Suprapubic skin (tissue), 4 donors: ENCODE measurements at regions not wholly inside any gene's neighbourhood (a gene's known extent, or its start where the extent isn't known, plus 50 kb on each side); places are given as distances from the start of the nearest gene placed in this dataset.
"Not testable (repeated sequence)": the region's sequence is repeated elsewhere in the genome, so short reads cannot be mapped to it uniquely, and the experiment has no call there.

Experiments
- DNase-seq, 2 donors: peaks; one replicate each; pipeline ENCODE4 v3.0.0-alpha.2; 2019; ENCODE audit warnings: low spot score in 2 of 2
- H3K27ac ChIP-seq: fragments of 200-600 bp; sonication (generic); one replicate; pipeline ENCODE4 v1.5.1; 2019
- H3K27me3 ChIP-seq: fragments of 200-600 bp; sonication (generic); one replicate; pipeline ENCODE4 v1.5.1; 2019
- H3K36me3 ChIP-seq: fragments of 200-600 bp; sonication (generic); one replicate; pipeline ENCODE4 v1.5.1; 2019
- H3K4me1 ChIP-seq: fragments of 200-600 bp; sonication (generic); one replicate; pipeline ENCODE4 v1.5.1; 2019
- H3K4me3 ChIP-seq: fragments of 200-600 bp; sonication (generic); one replicate; pipeline ENCODE4 v1.5.1; 2019; ENCODE audit warnings: mild to moderate bottlenecking
- H3K9me3 ChIP-seq: fragments of 200-600 bp; sonication (generic); one replicate; pipeline ENCODE4 v1.5.1; 2019
- EP300 ChIP-seq: sonication (generic); formaldehyde crosslinking; IDR thresholded peaks from one replicate; pipeline ENCODE4 v1.6.1; 2017; ENCODE audit warnings: antibody characterized with exemption
- POLR2A ChIP-seq, 2 donors: fragments of 450-650 bp; IDR thresholded peaks; one replicate each; pipeline ENCODE4 v1.6.1; 2017; ENCODE audit warnings: antibody characterized with exemption in 2 of 2, mild to moderate bottlenecking in 2 of 2, moderate library complexity in 2 of 2
- POLR2AphosphoS5 ChIP-seq, 3 donors: sonication (generic); formaldehyde crosslinking; IDR thresholded peaks; one replicate each; pipeline ENCODE4 v1.6.1; 2017; ENCODE audit warnings: antibody characterized with exemption in 3 of 3
- WGBS: methylation state at CpG from one replicate; pipeline ENCODE4 v1.1.5; 2018; 5-methylcytosine and 5-hydroxymethylcytosine counted together
- TF ChIP-seq, protein P1 (sequence below), 2 donors: fragments of 200-600 bp in 1 of 2; fragments of 450-650 bp in 1 of 2; sonication (generic) in 1 of 2; IDR thresholded peaks; one replicate each; pipeline ENCODE4 v1.5.1; 2016 to 2019; ENCODE audit warnings: antibody characterized with exemption in 2 of 2, mild to moderate bottlenecking in 1 of 2, moderate library complexity in 1 of 2

DNA sequence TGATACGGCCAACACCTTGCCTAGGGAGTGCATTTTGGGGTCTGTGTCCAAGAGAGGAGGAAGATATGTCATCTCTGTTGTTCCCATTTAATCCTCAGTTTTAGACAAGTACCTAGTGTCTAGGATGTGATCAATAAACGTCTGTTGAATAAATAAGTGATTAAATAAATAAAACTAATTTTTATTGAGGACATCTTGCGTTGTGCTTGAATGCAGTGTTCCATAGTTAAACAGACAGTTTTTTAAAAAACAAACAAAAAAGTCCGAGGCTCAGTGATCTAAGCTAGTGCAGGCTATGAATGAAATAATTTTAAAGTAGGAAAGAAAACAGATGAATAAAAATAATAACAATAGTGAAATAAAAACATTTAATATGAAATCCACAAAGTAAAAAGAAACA, 283.0 kb upstream of the MAF start:
- no peaks in the 10 kb centered on the region for H3K36me3 ChIP-seq
- no peak overlapping the region for H3K4me3 ChIP-seq
- no peak for DNase-seq
- 68% methylated on average over 4 of the region's 4 CpGs for WGBS
- H3K9me3 ChIP-seq = no peaks in the 10 kb centered on the region
- peaks cover 23% of the 10 kb centered on the region for H3K4me1 ChIP-seq
- H3K27ac ChIP-seq = no peak overlapping the region
- no peaks in the 10 kb centered on the region for H3K27me3 ChIP-seq
- TF ChIP-seq EP300 = no peak
- TF ChIP-seq, protein P1, sequence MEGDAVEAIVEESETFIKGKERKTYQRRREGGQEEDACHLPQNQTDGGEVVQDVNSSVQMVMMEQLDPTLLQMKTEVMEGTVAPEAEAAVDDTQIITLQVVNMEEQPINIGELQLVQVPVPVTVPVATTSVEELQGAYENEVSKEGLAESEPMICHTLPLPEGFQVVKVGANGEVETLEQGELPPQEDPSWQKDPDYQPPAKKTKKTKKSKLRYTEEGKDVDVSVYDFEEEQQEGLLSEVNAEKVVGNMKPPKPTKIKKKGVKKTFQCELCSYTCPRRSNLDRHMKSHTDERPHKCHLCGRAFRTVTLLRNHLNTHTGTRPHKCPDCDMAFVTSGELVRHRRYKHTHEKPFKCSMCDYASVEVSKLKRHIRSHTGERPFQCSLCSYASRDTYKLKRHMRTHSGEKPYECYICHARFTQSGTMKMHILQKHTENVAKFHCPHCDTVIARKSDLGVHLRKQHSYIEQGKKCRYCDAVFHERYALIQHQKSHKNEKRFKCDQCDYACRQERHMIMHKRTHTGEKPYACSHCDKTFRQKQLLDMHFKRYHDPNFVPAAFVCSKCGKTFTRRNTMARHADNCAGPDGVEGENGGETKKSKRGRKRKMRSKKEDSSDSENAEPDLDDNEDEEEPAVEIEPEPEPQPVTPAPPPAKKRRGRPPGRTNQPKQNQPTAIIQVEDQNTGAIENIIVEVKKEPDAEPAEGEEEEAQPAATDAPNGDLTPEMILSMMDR (IDR thresholded peaks at IDR 0.05) = no peak
- no peak for TF ChIP-seq POLR2AphosphoS5 (IDR thresholded peaks at IDR 0.05)
- TF ChIP-seq POLR2A (IDR thresholded peaks at IDR 0.05) = no peak

DNA sequence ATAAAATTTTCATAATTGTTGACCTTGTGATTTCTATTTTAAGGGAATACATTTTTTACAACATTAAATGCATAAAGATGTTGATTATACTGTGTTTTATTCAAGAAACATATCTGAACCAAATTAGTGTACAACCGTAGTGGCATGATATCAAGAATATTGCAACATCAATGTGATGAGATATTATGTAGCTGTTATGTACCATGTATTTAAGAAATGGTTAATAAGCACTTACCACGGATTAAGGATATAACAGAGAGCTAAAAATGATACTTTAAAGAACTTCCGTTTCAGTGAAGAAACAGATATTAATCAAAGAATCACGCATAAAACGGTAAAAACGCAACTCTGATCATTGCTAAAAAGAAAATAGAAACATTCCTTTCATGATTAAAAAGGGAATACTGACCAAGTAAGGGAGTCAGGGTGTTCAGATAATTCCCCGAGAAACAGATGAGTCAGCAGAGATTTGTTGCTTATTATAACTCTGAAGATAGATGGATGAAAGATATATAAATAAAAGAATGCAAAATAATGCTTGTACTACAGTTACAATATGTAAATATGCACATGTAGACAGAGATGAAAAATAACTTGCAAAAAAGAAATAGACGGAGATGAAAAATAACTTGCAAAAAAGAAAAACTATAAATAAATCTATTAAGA, 281.9 kb upstream of the MAF start:
- WGBS = 46% methylated on average over 8 of the region's 8 CpGs

DNA sequence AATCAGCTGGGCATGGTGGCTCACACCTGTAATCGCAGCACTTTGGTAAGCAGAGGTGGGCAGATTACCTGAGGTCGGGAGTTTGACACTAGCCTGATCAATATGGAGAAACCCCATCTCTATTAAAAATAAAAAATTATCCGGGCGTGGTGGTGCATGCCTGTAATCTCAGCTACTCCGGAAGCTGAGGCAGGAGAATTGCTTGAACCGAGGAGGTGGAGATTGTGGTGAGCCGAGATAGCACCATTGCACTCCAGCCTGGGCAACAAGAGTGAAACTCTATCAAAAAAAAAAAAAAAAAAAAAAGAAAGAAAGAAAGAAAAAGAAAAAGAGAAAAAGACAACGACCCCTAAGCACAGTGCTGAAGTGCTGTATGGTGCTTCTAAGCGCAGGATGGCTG, 280.6 kb upstream of the MAF start:
- not testable (repeated sequence) for DNase-seq, H3K9me3 ChIP-seq, H3K4me3 ChIP-seq, H3K36me3 ChIP-seq, H3K27me3 ChIP-seq, H3K27ac ChIP-seq
- peaks cover 17% of the 10 kb centered on the region for H3K4me1 ChIP-seq
- 93% methylated on average over 9 of the region's 9 CpGs for WGBS

More for the DNA sequence above, 281.9 kb upstream of the MAF start:
- peaks cover 16% of the 10 kb centered on the region for H3K4me1 ChIP-seq
- no peak overlapping the region for H3K4me3 ChIP-seq
- TF ChIP-seq POLR2AphosphoS5 (IDR thresholded peaks at IDR 0.05) (no peak), EP300 (no peak), POLR2A (IDR thresholded peaks at IDR 0.05) (no peak)
- TF ChIP-seq, protein P1 (IDR thresholded peaks at IDR 0.05) = no peak
- no peak for DNase-seq
- H3K36me3 ChIP-seq = no peaks in the 10 kb centered on the region
- no peaks in the 10 kb centered on the region for H3K27me3 ChIP-seq
- H3K9me3 ChIP-seq = no peaks in the 10 kb centered on the region
- no peak overlapping the region for H3K27ac ChIP-seq

DNA sequence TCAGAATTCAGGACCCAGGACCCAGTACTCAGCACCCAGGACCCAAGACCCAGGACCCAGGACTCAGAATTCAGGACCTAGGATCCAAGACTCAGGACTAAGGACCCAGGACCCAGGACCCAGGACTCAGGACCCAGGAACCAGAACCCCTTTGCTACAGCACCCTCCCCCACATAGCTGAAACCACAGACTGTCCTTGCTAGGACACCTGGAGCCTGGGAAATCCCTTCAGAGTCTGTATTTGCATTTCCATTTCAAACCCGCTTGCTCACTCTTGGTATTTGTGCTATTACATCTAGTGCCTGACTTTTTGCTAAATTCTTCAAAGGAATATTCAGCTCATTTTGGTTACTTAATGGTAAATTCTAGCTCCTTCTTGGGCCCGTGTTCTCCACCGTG, 275.8 kb upstream of the MAF start:
- H3K27ac ChIP-seq = no peak overlapping the region
- 93% methylated on average over 3 of the region's 3 CpGs for WGBS
- no peaks in the 10 kb centered on the region for H3K9me3 ChIP-seq
- H3K4me1 ChIP-seq = peaks cover 11% of the 10 kb centered on the region
- H3K36me3 ChIP-seq = no peaks in the 10 kb centered on the region
- H3K4me3 ChIP-seq = no peak overlapping the region
- no peak for DNase-seq
- TF ChIP-seq POLR2A (IDR thresholded peaks at IDR 0.05) (no peak), POLR2AphosphoS5 (IDR thresholded peaks at IDR 0.05) (no peak), EP300 (no peak)
- TF ChIP-seq, protein P1 (IDR thresholded peaks at IDR 0.05) = no peak
- no peaks in the 10 kb centered on the region for H3K27me3 ChIP-seq

DNA sequence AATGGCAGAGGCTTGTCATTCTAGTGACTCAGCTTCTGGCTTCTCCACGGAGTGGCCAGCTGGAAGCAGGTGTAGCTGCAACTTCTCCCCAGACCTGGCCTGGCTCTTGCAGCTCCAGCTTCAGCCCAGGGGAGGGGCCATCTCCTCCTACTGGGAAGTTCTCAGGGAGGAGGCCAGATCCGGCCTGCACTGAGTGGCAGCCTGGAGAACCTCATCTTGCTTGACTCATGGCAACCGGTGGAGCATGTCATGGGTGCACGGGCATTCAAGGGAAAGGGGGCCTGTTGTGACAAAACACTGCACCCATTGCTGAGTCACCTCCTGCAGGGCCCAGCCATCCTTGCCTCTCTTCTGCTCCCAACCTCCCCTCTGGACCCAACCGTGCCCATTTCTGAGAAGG, 273.9 kb upstream of the MAF start:
- TF ChIP-seq POLR2A (IDR thresholded peaks at IDR 0.05) (no peak), POLR2AphosphoS5 (IDR thresholded peaks at IDR 0.05) (no peak), EP300 (no peak)
- TF ChIP-seq, protein P1 (IDR thresholded peaks at IDR 0.05) = no peak
- no peak overlapping the region for H3K4me3 ChIP-seq
- H3K4me1 ChIP-seq = peaks cover 11% of the 10 kb centered on the region
- no peak for DNase-seq
- no peaks in the 10 kb centered on the region for H3K27me3 ChIP-seq
- no peaks in the 10 kb centered on the region for H3K36me3 ChIP-seq
- H3K9me3 ChIP-seq = no peaks in the 10 kb centered on the region
- WGBS = 74% methylated on average over 3 of the region's 5 CpGs
- no peak overlapping the region for H3K27ac ChIP-seq

DNA sequence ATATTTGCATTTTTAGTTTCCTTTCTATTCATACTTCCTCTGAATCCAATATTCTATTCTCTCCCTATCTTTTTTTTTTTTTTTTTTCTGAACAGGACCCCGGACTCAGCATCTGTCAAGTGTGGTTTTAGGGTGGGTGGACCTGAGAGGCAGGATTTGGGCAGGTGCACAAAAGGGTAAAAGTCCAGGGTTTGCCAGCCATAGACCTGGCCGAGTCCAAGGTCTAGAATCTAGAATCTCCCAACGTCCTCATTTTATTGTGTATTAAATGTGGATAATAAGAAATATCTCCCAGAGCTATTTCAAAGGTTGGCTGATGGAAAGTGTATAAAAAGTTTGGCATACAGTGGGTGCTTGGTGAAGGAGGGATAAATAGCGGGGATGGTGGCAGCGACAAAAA, 273.3 kb upstream of the MAF start:
- Histone ChIP-seq H3K36me3 (no peaks in the 10 kb centered on the region), H3K9me3 (no peaks in the 10 kb centered on the region), H3K27me3 (no peaks in the 10 kb centered on the region), H3K4me1 (peaks cover 11% of the 10 kb centered on the region), H3K27ac (no peak overlapping the region), H3K4me3 (no peak overlapping the region)
- WGBS = 75% methylated on average over 5 of the region's 5 CpGs
- TF ChIP-seq EP300 (no peak), POLR2AphosphoS5 (IDR thresholded peaks at IDR 0.05) (no peak), POLR2A (IDR thresholded peaks at IDR 0.05) (no peak)
- TF ChIP-seq, protein P1 (IDR thresholded peaks at IDR 0.05) = no peak
- no peak for DNase-seq
